Skeletal muscle cell (primary cell): ENCODE measurements at regions not wholly inside any gene's neighbourhood (a gene's known extent, or its start where the extent isn't known, plus 50 kb on each side); places are given as distances from the start of the nearest gene placed in this dataset.

Experiments used
- DNase-seq: peaks from one replicate; pipeline ENCODE4 v3.0.0-alpha.2; 2010; ENCODE audit warnings: low read depth
- H3K4me3 ChIP-seq: 2 replicates; pipeline ENCODE4 v1.5.1; 2011; ENCODE audit warnings: low read depth, mild to moderate bottlenecking, control low read depth, low read length, moderate library complexity

DNA sequence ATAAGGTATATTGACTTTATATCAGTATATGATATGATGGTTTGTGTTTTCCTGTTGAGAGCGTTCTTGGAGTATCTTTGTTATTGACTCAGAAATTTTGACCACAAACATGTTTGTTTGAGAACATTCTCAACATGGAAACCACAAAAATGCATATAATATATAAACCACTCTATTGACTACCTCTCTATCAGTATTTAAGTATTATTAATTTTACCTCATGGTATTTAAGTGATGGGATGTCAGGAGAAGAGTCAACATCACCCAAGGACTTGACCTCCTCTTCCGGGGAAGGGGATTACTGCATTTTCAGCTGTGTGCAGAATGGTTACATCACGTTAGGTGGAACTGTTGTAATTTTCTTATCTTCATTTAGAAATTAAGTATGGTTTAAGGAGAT, 54.3 kb upstream of the PUDP start:
- no peak overlapping the region for H3K4me3 ChIP-seq
- no peak for DNase-seq

DNA sequence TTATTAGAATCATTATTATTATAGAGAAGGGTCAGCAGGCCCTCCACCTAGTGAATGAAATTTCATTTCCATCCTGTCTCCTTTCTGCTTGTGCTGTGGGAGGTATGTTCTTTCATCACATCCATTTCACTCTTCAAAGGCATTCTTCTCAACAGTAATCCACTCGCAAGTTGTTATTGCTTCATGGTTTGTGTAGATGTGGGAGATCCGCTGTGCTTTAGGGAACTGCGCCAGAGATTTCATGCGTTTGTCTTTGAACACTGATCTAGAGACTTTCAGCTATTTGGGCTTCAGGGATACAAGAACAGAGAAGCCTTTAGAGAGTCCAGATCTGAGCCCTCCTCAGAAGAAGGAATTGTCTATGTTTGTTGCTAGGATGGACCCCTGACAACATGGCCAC, 53.5 kb upstream of the PUDP start:
- DNase-seq: no peak

DNA sequence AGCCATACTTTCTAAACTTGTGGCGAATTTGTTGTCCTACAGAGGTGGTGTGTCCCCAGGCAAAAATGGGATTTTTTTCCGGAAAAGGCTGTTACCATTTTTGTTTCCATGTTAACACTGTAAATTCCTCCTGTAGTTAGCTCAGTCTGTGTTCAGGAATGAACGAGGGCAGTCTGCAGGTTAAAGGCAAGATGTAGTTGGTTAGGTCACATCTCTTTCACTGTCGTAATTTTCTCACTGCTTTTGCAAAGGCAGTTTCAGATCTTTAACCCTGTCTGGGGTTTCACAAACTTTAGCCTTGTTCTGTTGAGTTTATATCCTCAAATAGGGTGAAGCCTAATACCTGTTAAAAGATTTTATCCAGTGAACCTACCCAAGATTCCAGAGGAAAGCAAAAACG, 50.5 kb upstream of the PUDP start:
- no peak overlapping the region for H3K4me3 ChIP-seq
- DNase-seq: no peak

More for the DNA sequence above, 53.5 kb upstream of the PUDP start:
- no peak overlapping the region for H3K4me3 ChIP-seq
